ENCODE measurements at regions not wholly inside any gene's neighbourhood (a gene's known extent, or its start where the extent isn't known, plus 50 kb on each side); places are given as distances from the start of the nearest gene placed in this dataset.

DNA sequence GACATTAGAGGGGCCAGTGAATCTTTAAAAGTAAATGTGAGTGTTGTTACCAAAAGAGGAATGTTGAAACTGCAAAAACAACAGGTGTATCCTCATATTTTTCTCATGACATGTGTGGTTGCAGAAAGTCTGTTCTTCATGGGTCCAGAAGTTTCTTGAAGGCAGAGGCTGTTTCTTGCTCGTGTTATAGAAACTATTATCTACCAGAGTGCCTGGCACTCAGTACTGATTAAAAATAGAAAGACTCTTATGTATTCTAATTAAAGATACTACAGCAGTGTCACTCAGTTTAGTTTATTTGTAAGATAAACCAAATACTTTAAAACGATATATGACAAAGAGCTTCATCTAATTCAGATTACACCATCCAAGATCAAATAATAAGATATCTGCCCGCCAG is 1864.2 kb upstream of the WWC1 start:
- TF ChIP-seq, protein P1, sequence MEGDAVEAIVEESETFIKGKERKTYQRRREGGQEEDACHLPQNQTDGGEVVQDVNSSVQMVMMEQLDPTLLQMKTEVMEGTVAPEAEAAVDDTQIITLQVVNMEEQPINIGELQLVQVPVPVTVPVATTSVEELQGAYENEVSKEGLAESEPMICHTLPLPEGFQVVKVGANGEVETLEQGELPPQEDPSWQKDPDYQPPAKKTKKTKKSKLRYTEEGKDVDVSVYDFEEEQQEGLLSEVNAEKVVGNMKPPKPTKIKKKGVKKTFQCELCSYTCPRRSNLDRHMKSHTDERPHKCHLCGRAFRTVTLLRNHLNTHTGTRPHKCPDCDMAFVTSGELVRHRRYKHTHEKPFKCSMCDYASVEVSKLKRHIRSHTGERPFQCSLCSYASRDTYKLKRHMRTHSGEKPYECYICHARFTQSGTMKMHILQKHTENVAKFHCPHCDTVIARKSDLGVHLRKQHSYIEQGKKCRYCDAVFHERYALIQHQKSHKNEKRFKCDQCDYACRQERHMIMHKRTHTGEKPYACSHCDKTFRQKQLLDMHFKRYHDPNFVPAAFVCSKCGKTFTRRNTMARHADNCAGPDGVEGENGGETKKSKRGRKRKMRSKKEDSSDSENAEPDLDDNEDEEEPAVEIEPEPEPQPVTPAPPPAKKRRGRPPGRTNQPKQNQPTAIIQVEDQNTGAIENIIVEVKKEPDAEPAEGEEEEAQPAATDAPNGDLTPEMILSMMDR (IDR thresholded peaks at IDR 0.05), result no peak
- Mint-ChIP-seq H3K36me3 (ENCODE audit: low read depth) (no peaks in the 10 kb centered on the region), H3K4me1 (ENCODE audit: low read depth) (no peaks in the 10 kb centered on the region), H3K9me3 (ENCODE audit: low read depth) (peaks cover 2% of the 10 kb centered on the region), H3K27ac (ENCODE audit: unreplicated experiment) (no peak overlapping the region), H3K4me3 (ENCODE audit: unreplicated experiment) (no peak overlapping the region), H3K27me3 (ENCODE audit: low read depth) (peaks cover 11% of the 10 kb centered on the region)
- DNase-seq (ENCODE audit: low spot score), result no peak

GRCh38 chr5:166428264-166428803 is 1863.1 kb upstream of the WWC1 start:
- Mint-ChIP-seq H3K9me3 (ENCODE audit: low read depth) (peaks cover 2% of the 10 kb centered on the region), H3K4me1 (ENCODE audit: low read depth) (no peaks in the 10 kb centered on the region)

DNA sequence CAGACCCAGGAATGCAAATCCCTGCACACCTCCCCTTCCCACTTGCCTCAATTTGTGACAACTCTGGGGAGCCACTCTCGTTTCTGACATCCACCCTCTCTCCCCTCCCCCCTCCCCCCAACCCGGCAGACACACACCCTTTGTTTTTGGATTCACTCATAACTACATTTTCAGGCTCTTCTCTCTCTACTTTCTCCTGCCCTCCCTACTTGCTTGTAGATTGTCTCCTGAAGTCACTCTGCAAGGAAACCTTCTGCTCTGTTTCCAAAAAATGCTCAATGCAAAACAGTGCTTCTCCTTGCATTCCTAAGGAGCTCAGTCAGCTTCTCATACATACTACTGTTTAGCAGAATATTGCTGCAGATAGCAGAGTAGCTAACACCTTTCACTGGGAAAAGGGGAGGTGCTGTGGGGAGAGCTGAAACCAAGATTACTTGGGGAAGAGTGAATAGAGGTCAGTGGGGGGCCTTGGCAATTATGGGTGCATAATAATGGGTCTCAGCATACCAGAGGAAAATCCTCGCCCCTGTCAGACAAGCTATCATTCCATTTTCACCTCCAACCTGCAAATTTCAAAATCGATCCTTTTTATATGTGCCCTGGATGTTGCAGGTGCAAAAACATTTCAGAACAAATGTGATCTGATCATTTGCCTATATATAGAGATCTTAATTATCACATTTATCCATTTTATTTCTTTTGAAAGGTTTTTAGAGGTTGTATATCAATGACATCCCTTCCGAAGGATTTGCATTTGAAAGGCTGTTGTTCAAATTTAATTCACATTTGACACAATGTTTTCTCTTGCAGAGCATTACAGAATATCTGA is 1860.7 kb upstream of the WWC1 start:
- DNase-seq (ENCODE audit: low spot score), result no peak
- H3K4me1 Mint-ChIP-seq (ENCODE audit: low read depth), result no peaks in the 10 kb centered on the region
- no peaks in the 10 kb centered on the region for H3K36me3 Mint-ChIP-seq (ENCODE audit: low read depth)
- H3K27ac Mint-ChIP-seq (ENCODE audit: unreplicated experiment), result no peak overlapping the region
- H3K4me3 Mint-ChIP-seq (ENCODE audit: unreplicated experiment), result no peak overlapping the region
- peaks cover 11% of the 10 kb centered on the region for H3K27me3 Mint-ChIP-seq (ENCODE audit: low read depth)
- H3K9me3 Mint-ChIP-seq (ENCODE audit: low read depth), result peaks cover 2% of the 10 kb centered on the region
- TF ChIP-seq, protein P1 (IDR thresholded peaks at IDR 0.05), result no peak

More at GRCh38 chr5:166428264-166428803, 1863.1 kb upstream of the WWC1 start:
- Mint-ChIP-seq H3K27ac (ENCODE audit: unreplicated experiment) (no peak overlapping the region), H3K36me3 (ENCODE audit: low read depth) (no peaks in the 10 kb centered on the region), H3K27me3 (ENCODE audit: low read depth) (peaks cover 11% of the 10 kb centered on the region), H3K4me3 (ENCODE audit: unreplicated experiment) (no peak overlapping the region)
- TF ChIP-seq, protein P1 (IDR thresholded peaks at IDR 0.05), result no peak
- DNase-seq (ENCODE audit: low spot score), result no peak

GRCh38 chr5:166431456-166431855 is 1860.0 kb upstream of the WWC1 start:
- H3K9me3 Mint-ChIP-seq (ENCODE audit: low read depth), result peaks cover 2% of the 10 kb centered on the region
- peaks cover 11% of the 10 kb centered on the region for H3K27me3 Mint-ChIP-seq (ENCODE audit: low read depth)
- H3K36me3 Mint-ChIP-seq (ENCODE audit: low read depth), result no peaks in the 10 kb centered on the region
- no peak for DNase-seq (ENCODE audit: low spot score)
- no peak overlapping the region for H3K4me3 Mint-ChIP-seq (ENCODE audit: unreplicated experiment)
- TF ChIP-seq, protein P1 (IDR thresholded peaks at IDR 0.05), result no peak
- H3K4me1 Mint-ChIP-seq (ENCODE audit: low read depth), result no peaks in the 10 kb centered on the region
- H3K27ac Mint-ChIP-seq (ENCODE audit: unreplicated experiment), result no peak overlapping the region

DNA sequence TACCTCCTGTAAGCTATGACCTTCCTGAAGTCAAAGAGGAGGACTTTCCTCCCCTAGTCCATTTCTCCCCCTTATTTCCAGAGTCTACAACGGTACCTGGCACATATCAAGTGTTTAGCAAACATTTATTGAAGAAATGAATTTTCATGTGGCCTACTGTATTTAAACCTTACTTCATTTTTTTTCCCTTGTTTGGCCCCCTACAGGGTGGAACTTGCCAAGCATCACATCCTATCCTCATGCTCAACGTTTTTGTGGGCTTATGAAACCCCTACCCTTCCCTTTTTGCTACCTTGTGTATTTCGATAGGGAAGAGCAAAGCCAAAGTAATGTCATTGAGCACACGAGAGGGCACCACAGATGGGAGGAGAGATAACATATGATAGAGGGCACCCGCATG is 1857.8 kb upstream of the WWC1 start:
- H3K36me3 Mint-ChIP-seq (ENCODE audit: low read depth), result no peaks in the 10 kb centered on the region
- peaks cover 5% of the 10 kb centered on the region for H3K4me1 Mint-ChIP-seq (ENCODE audit: low read depth)
- TF ChIP-seq, protein P1 (IDR thresholded peaks at IDR 0.05), result no peak
- H3K27ac Mint-ChIP-seq (ENCODE audit: unreplicated experiment), result no peak overlapping the region
- no peak for DNase-seq (ENCODE audit: low spot score)
- peaks cover 9% of the 10 kb centered on the region for H3K27me3 Mint-ChIP-seq (ENCODE audit: low read depth)
- H3K9me3 Mint-ChIP-seq (ENCODE audit: low read depth), result peaks cover 2% of the 10 kb centered on the region
- H3K4me3 Mint-ChIP-seq (ENCODE audit: unreplicated experiment), result no peak overlapping the region
